HEK293T (cell line): ENCODE measurements at regions not wholly inside any gene's neighbourhood (a gene's known extent, or its start where the extent isn't known, plus 50 kb on each side); places are given as distances from the start of the nearest gene placed in this dataset.

ENCODE experiments used
- CTCF ChIA-PET: fragments of 350-600 bp; formaldehyde crosslinking; extraction: SDS; loops from one replicate; lab custom pipeline; 2021; ENCODE audit warnings: antibody characterized with exemption, inconsistent platforms; lab: Yijun Ruan, JAX
- POLR2A ChIA-PET: fragments of 350-600 bp; formaldehyde crosslinking; extraction: SDS; loops from one replicate; lab custom pipeline; 2020; ENCODE audit warnings: antibody characterized with exemption, inconsistent platforms; lab: Yijun Ruan, JAX
- DNase-seq: peaks from one replicate; pipeline ENCODE4 v3.0.0; 2012; ENCODE audit warnings: mixed read lengths; ENCODE audit errors: extremely low spot score
- ARNT ChIP-seq: fragments of 450-650 bp; IDR thresholded peaks from 2 replicates; pipeline ENCODE4 v1.6.1; 2017; ENCODE audit warnings: mild to moderate bottlenecking
- BHLHE40 ChIP-seq: fragments of 450-650 bp; IDR thresholded peaks from 2 replicates; pipeline ENCODE4 v1.6.1; 2016; ENCODE audit warnings: mild to moderate bottlenecking, moderate library complexity, borderline replicate concordance
- CTBP1 ChIP-seq: fragments of 450-650 bp; IDR thresholded peaks from 2 replicates; pipeline ENCODE4 v1.6.1; 2016; ENCODE audit warnings: borderline replicate concordance
- ELF4 ChIP-seq: fragments of 450-650 bp; IDR thresholded peaks from 2 replicates; pipeline ENCODE4 v1.6.1; 2017; ENCODE audit warnings: antibody characterized with exemption
- FOXA1 ChIP-seq: fragments of 450-650 bp; IDR thresholded peaks from 2 replicates; pipeline ENCODE4 v1.6.1; 2016; ENCODE audit warnings: mild to moderate bottlenecking
- FOXK2 ChIP-seq: fragments of 450-650 bp; IDR thresholded peaks from 2 replicates; pipeline ENCODE4 v1.6.1; 2016; ENCODE audit warnings: mild to moderate bottlenecking
- FOXM1 ChIP-seq: fragments of 450-650 bp; IDR thresholded peaks from 2 replicates; pipeline ENCODE4 v1.6.1; 2017; ENCODE audit warnings: mild to moderate bottlenecking, borderline replicate concordance
- HDGF ChIP-seq: fragments of 450-650 bp; IDR thresholded peaks from 2 replicates; pipeline ENCODE4 v1.6.1; 2017; ENCODE audit warnings: antibody characterized with exemption, borderline replicate concordance
- L3MBTL2 ChIP-seq: fragments of 450-650 bp; conservative IDR thresholded peaks from 2 replicates; pipeline ENCODE4 v1.6.1; 2016; ENCODE audit warnings: mild to moderate bottlenecking
- LEF1 ChIP-seq: fragments of 450-650 bp; IDR thresholded peaks from 2 replicates; pipeline ENCODE4 v1.6.1; 2017; ENCODE audit warnings: mild to moderate bottlenecking, borderline replicate concordance
- NFRKB ChIP-seq: fragments of 450-650 bp; IDR thresholded peaks from 2 replicates; pipeline ENCODE4 v1.6.1; 2016; ENCODE audit warnings: mild to moderate bottlenecking, moderate library complexity
- SP1 ChIP-seq: fragments of 450-650 bp; IDR thresholded peaks from 2 replicates; pipeline ENCODE4 v1.6.1; 2017
- SUZ12 ChIP-seq: fragments of 450-650 bp; IDR thresholded peaks from 2 replicates; pipeline ENCODE4 v1.6.1; 2016; ENCODE audit warnings: mild to moderate bottlenecking
- TARDBP ChIP-seq: fragments of 450-650 bp; IDR thresholded peaks from 2 replicates; pipeline ENCODE4 v1.6.1; 2016
- ZNF384 ChIP-seq: fragments of 450-650 bp; IDR thresholded peaks from 2 replicates; pipeline ENCODE4 v1.6.1; 2016
- TF ChIP-seq, protein P1 (sequence below): fragments of 450-650 bp; IDR thresholded peaks from 2 replicates; pipeline ENCODE4 v1.6.1; 2016

DNA sequence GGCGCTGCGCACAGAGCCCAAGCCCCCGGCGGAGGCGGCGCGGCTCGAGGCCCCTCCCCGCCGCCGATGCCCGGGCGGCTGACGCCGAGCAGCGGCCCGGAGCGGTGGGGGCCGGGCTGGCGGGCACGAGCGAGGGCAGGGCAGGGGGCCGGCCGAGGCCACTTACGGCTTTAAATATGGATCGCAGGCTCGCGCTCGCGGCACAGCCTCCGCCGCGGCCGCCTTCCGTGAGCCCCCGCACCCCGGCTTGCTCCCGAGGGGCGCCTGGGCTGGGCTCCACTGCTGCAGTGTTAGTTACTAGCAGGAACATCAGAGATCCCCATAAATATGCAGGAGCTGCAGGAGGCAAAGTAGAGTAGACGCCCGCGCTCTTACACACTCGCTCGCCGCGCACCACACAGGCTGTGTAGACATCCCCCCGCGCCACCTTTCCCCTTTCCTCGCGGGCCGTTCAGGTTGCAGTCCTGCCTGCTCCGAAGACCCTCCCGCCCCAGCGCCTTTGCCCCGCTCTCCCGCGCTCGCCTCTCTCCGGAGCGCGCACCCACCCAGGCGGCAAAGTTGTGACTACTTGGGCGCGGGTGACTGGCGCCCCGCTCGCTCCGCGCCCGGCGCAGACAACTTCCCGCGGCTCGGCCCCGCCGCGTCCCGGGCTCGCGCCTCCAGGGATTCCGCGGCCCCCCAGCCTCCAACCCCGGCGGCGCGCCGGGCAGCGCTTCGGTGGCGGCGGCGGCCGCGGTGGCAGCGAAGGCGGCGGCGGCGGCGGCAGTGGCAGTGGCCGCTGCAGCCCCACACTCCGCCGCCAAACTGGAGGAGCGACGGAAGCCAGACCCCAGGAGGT is 152.0 kb upstream of the SLC4A4 start:
- CTCF ChIA-PET, result no interaction called here
- POLR2A ChIA-PET, result interaction anchor here (1.0 kb wide), 1 partner anchor 43 kb away, joined by 3 read pairs; no protein-coding TSS in a partner anchor
- peak; percentile 72 for DNase-seq
- TF ChIP-seq ARNT (0 out of 2 replicates have a peak, but pooled peaks have one; percentile 20), HDGF (no peak), FOXM1 (no peak), TARDBP (no peak)

DNA sequence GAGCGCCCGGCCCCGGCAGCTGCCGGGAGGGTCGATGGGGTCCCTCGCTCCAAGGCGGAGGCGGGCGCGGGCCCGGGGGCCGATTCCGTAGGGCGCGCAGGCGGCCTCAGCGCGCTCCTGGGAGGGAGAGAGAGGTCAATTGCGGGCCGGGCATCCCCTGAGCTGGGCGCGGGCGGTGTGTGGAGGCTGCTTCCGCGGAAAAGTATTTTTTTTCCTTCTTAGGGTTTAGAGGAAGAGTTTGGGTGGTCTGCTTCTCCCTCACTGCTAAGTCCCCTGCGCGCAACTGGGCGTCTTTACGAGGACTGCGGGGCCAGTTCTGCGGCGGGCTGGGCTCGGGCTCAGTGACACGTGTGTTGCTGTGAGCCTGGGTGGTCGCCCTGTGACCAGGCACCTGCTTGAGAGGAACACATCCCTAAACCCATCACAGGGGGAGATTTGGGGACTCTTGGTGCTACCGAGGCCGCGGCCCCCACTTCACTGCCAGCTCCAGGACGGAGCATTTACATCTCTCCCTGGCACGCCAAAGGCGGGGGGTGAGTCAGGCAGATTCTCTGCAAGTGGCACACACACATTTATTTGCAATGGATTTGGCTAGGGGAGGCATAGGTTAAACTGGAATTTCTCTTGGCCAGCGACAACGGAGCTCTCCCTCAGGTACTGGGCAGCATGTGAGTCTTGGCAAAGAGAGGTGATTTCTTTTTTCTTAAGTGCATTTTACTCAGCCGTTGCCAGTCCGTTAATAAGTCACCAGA is 151.2 kb upstream of the SLC4A4 start:
- ChIA-PET CTCF (interaction anchor here (0.6 to 0.7 kb wide), 2 partner anchors 36 to 273 kb away, joined by 3 to 5 read pairs; no protein-coding TSS in a partner anchor), POLR2A (no interaction called here)
- peak; percentile 25 for DNase-seq
- no peak for TF ChIP-seq TARDBP
- TF ChIP-seq L3MBTL2, result peak; percentile 42; the same call in 1 of the 2 replicates

DNA sequence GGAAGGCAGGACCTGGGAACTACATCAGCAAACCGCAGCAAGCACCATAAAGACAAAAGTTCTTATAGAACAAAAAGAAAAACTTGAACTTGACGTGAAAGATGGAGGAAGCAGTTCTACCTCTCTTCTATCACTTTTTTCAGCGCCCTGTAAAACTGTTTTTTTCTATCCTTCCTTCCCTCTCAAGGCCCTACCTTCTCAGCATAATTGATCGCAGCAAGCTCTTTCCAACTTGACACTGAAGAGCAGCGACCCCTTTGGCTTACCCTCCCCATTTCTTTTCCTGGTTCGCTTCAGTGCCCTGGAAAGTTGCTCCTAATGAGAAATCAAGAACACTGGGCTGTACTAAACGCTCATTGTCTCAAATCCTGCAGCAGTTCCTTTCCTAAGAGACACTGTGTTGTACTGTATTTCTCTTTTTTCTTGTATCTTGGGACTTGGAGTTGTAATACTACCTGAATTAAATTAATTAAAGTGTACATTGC is 150.6 kb upstream of the SLC4A4 start:
- ChIA-PET CTCF (interaction anchor here (0.6 to 0.7 kb wide), 3 partner anchors 36 to 335 kb away, joined by 3 to 5 read pairs (median 5); no protein-coding TSS in a partner anchor), POLR2A (no interaction called here)
- peak; percentile 10 for DNase-seq
- no peak for TF ChIP-seq FOXK2
- TF ChIP-seq CTBP1, result no peak
- no peak for TF ChIP-seq FOXA1
- no peak for TF ChIP-seq ZNF384
- TF ChIP-seq SP1, result no peak
- no peak for TF ChIP-seq SUZ12
- TF ChIP-seq NFRKB, result no peak
- TF ChIP-seq ARNT, result no peak
- TF ChIP-seq TARDBP, result no peak

DNA sequence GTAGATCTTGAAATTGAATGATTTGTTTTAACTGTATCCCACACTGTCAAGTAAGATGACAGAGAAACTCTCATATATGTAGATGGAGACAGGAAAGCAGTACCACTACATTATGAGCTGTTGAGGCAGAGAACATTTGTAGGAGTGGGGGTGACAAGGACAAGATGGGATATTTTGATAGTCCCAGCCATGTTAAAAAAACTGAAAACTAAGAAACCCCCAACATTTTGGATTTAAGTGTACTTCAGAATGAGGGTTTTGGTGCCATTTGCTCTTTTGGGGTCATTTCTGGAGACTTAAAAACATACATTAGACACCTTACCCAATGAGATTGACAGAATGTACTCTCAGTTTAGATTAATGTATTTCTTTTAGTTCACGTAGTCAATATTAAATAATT is 149.9 kb upstream of the SLC4A4 start:
- TF ChIP-seq NFRKB (no peak), ARNT (no peak), ZNF384 (no peak), SUZ12 (no peak), BHLHE40 (no peak), LEF1 (no peak), ELF4 (no peak), CTBP1 (no peak), HDGF (no peak), TARDBP (no peak), L3MBTL2 (no peak), FOXM1 (no peak), FOXA1 (no peak), FOXK2 (no peak), SP1 (no peak)
- TF ChIP-seq, protein P1, sequence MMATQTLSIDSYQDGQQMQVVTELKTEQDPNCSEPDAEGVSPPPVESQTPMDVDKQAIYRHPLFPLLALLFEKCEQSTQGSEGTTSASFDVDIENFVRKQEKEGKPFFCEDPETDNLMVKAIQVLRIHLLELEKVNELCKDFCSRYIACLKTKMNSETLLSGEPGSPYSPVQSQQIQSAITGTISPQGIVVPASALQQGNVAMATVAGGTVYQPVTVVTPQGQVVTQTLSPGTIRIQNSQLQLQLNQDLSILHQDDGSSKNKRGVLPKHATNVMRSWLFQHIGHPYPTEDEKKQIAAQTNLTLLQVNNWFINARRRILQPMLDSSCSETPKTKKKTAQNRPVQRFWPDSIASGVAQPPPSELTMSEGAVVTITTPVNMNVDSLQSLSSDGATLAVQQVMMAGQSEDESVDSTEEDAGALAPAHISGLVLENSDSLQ, result no peak
- ChIA-PET POLR2A (no interaction called here), CTCF (no interaction called here)
- DNase-seq, result no peak

DNA sequence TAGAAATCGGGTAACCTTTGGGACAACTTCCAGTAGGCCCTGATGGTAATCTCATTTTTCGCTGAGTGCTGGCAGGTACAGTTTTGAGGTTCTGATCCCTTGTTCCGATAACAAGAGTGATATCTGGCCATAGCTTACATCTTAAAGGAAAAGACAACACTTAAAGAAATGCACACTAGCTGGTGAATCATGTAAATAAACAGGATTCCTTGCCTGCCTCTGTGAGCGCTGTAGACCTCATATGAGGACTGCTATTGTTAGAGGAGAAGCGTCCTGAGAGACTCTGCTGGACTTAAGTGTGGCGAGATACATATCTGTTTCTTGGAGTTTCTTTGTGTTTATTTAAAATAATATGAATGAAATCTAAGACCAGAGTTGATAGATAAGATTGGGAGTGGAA is 149.3 kb upstream of the SLC4A4 start:
- TF ChIP-seq, protein P1, result no peak
- no peak for TF ChIP-seq HDGF
- TF ChIP-seq ARNT, result no peak
- TF ChIP-seq CTBP1, result no peak
- TF ChIP-seq L3MBTL2, result no peak
- TF ChIP-seq TARDBP, result no peak
- ChIA-PET CTCF (no interaction called here), POLR2A (no interaction called here)
- DNase-seq, result no peak

DNA sequence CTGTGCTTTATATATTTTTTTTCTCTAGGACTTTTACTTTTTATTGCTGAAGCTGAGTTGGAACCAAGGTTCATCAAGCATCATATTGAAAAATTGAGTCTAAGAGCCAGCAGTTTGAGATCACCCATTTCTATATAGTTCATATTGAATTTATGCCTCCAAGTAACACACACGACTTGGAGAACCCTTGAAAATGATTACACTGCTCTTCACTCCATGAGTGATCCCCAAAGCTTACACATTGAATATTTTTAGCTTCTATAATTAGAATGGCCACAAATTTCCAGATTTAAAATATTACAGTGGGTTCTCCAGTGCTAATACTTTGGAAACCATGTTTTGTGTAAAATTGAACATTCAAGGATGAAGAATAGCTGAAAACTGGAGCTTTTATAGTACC is 144.4 kb upstream of the SLC4A4 start:
- DNase-seq, result no peak
- TF ChIP-seq HDGF, result no peak
- no peak for TF ChIP-seq L3MBTL2
- TF ChIP-seq CTBP1, result no peak
- TF ChIP-seq FOXK2, result no peak
- TF ChIP-seq ELF4, result no peak
- TF ChIP-seq FOXA1, result no peak
- no peak for TF ChIP-seq ZNF384
- TF ChIP-seq SUZ12, result no peak
- TF ChIP-seq NFRKB, result no peak
- TF ChIP-seq, protein P1, result no peak
- TF ChIP-seq FOXM1, result no peak
- no peak for TF ChIP-seq BHLHE40
- ChIA-PET POLR2A (no interaction called here), CTCF (no interaction called here)
